GM18508 (cell line): ENCODE measurements at regions not wholly inside any gene's neighbourhood (a gene's known extent, or its start where the extent isn't known, plus 50 kb on each side); places are given as distances from the start of the nearest gene placed in this dataset.

Experiments used
- ATAC-seq: cut with Tn5 transposase; IDR thresholded peaks from one replicate; pipeline ENCODE4 v1.9.1; 2021; ENCODE audit warnings: moderate number of reproducible peaks; ENCODE audit not compliant: insufficient read depth, unreplicated experiment

- ATAC-seq, result no peak
Observed at GRCh38 chr10:31754803-31755624, 173.6 kb downstream of the ARHGAP12 start.

- no peak for ATAC-seq
Observed at GRCh38 chr10:31753681-31754080, 174.9 kb downstream of the ARHGAP12 start.

- no peak for ATAC-seq
Observed at GRCh38 chr10:31752170-31752569, 176.5 kb downstream of the ARHGAP12 start.

- no peak for ATAC-seq
Observed at GRCh38 chr10:31751738-31752080, 176.9 kb downstream of the ARHGAP12 start.

GRCh38 chr10:31751051-31751737 is 177.4 kb downstream of the ARHGAP12 start:
- no peak for ATAC-seq

GRCh38 chr10:31749981-31750840 is 178.4 kb downstream of the ARHGAP12 start:
- ATAC-seq, result no peak

- ATAC-seq, result no peak
Observed at GRCh38 chr10:31749301-31749700, 179.3 kb downstream of the ARHGAP12 start.

- ATAC-seq, result no peak
Observed at GRCh38 chr10:31745612-31746376, 182.8 kb downstream of the ARHGAP12 start.

- ATAC-seq, result no peak
Observed at GRCh38 chr10:31744025-31744424, 184.6 kb downstream of the ARHGAP12 start.

- no peak for ATAC-seq
Observed at GRCh38 chr10:31742255-31742654, 186.4 kb downstream of the ARHGAP12 start.

- ATAC-seq, result no peak
Observed at GRCh38 chr10:31741473-31741872, 187.2 kb downstream of the ARHGAP12 start.

- ATAC-seq, result no peak
Observed at GRCh38 chr10:31739711-31740110, 188.9 kb downstream of the ARHGAP12 start.

- no peak for ATAC-seq
Observed at GRCh38 chr10:31739146-31739545, 189.5 kb downstream of the ARHGAP12 start.

GRCh38 chr10:31731711-31732110 is 196.9 kb downstream of the ARHGAP12 start:
- no peak for ATAC-seq

GRCh38 chr10:31730776-31731175 is 197.9 kb downstream of the ARHGAP12 start:
- ATAC-seq, result no peak

GRCh38 chr10:31728698-31729224 is 199.9 kb downstream of the ARHGAP12 start:
- no peak for ATAC-seq

GRCh38 chr10:31725436-31725835 is 203.2 kb downstream of the ARHGAP12 start:
- no peak for ATAC-seq

GRCh38 chr10:31724296-31724695 is 204.3 kb downstream of the ARHGAP12 start:
- no peak for ATAC-seq

- ATAC-seq, result no peak
Observed at GRCh38 chr10:31723106-31723750, 205.4 kb downstream of the ARHGAP12 start.
